H1 (cell line): ENCODE measurements at regions not wholly inside any gene's neighbourhood (a gene's known extent, or its start where the extent isn't known, plus 50 kb on each side); places are given as distances from the start of the nearest gene placed in this dataset.

Experiments used
- CTCF ChIA-PET: fragments of 300-600 bp; sonication (Branson Sonifier 250); formaldehyde crosslinking; loops from one replicate; lab custom pipeline; 2021; ENCODE audit not compliant: partially characterized antibody; lab: Charles Lee
- POLR2A ChIA-PET: fragments of 300-600 bp; sonication (Branson Sonifier 250); formaldehyde crosslinking; loops from one replicate; lab custom pipeline; 2021; ENCODE audit warnings: inconsistent platforms; ENCODE audit not compliant: partially characterized antibody; lab: Charles Lee
- DNase-seq, 2 experiments: peaks; one replicate each; pipeline versions ENCODE4 v3.0.0 to v3.0.0-alpha.2; 2010 to 2022; ENCODE audit warnings: low spot score in 2 of 2, low read depth in 1 of 2, mixed read lengths in 1 of 2
- FAIRE-seq: peaks from 2 replicates; lab custom pipeline; 2011; peaks lifted over from hg19 to GRCh38; lab: Jason Lieb, UNC
- H2AFZ ChIP-seq: 2 replicates; pipeline ENCODE4 v1.8.1; 2012; ENCODE audit warnings: low read length, inconsistent platforms
- H2AK5ac ChIP-seq: 2 replicates; pipeline ENCODE4 v1.6.1; 2013; ENCODE audit warnings: low read depth, low read length
- H2BK120ac ChIP-seq: replicated peaks from 2 replicates; pipeline ENCODE3; 2013; ENCODE audit warnings: low read depth, low read length, inconsistent platforms
- H2BK12ac ChIP-seq: 2 replicates; pipeline ENCODE4 v1.6.1; 2013; ENCODE audit warnings: low read depth, low read length
- H2BK15ac ChIP-seq: 2 replicates; pipeline ENCODE4 v1.6.1; 2013; ENCODE audit warnings: low read length
- H2BK20ac ChIP-seq: 2 replicates; pipeline ENCODE4 v1.6.1; 2013; ENCODE audit warnings: low read length
- H2BK5ac ChIP-seq: 2 replicates; pipeline ENCODE4 v1.6.1; 2013; ENCODE audit warnings: low read depth, low read length
- H3K14ac ChIP-seq: 2 replicates; pipeline ENCODE4 v1.6.1; 2013; ENCODE audit warnings: inconsistent platforms; ENCODE audit not compliant: insufficient read length
- H3K18ac ChIP-seq: 2 replicates; pipeline ENCODE4 v1.6.1; 2013; ENCODE audit warnings: low read length; ENCODE audit errors: extremely low read depth
- H3K23ac ChIP-seq: 2 replicates; pipeline ENCODE4 v1.6.1; 2013; ENCODE audit warnings: inconsistent platforms; ENCODE audit not compliant: insufficient read length
- H3K23me2 ChIP-seq: 2 replicates; pipeline ENCODE4 v1.6.1; 2013; ENCODE audit warnings: low read depth, low read length
- H3K27ac ChIP-seq: 2 replicates; pipeline ENCODE4 v1.6.1; 2011; ENCODE audit warnings: low read depth, low read length, inconsistent platforms
- H3K27me3 ChIP-seq, 4 experiments: replicated peaks in 1 of 4; 1 replicate in 1 of 4; 2 replicates in 3 of 4; pipeline versions ENCODE4 v1.6.1 to v1.8.1; 2011 to 2013; ENCODE audit warnings: low read length in 3 of 4, mild to moderate bottlenecking in 3 of 4, inconsistent platforms in 2 of 4, mixed read lengths in 2 of 4, moderate library complexity in 1 of 4; ENCODE audit not compliant: control insufficient read depth in 3 of 4, insufficient read depth in 3 of 4; ENCODE audit errors: extremely low read depth in 1 of 4
- H3K36me3 ChIP-seq, 4 experiments: 2 replicates each; pipeline versions ENCODE4 v1.6.1 to v1.8.1; 2011 to 2013; ENCODE audit warnings: mild to moderate bottlenecking in 4 of 4, low read length in 3 of 4, moderate library complexity in 2 of 4, control low read depth in 1 of 4, inconsistent platforms in 1 of 4; ENCODE audit not compliant: insufficient read depth in 4 of 4, control insufficient read depth in 2 of 4
- H3K4ac ChIP-seq: replicated peaks from 2 replicates; pipeline ENCODE3; 2013; ENCODE audit warnings: low read length, low read depth, mixed read lengths, inconsistent platforms; ENCODE audit not compliant: insufficient read length
- H3K4me1 ChIP-seq, 4 experiments: replicated peaks in 1 of 4; 1 replicate in 1 of 4; 2 replicates in 3 of 4; pipeline versions ENCODE4 v1.6.1 to v1.8.1; 2011 to 2013; ENCODE audit warnings: low read length in 3 of 4, inconsistent platforms in 2 of 4, mixed read lengths in 1 of 4; ENCODE audit not compliant: insufficient read depth in 4 of 4, control insufficient read depth in 3 of 4
- H3K4me2 ChIP-seq, 2 experiments: 2 replicates each; pipeline versions ENCODE4 v1.6.1 to v1.8.1; 2011 to 2013; ENCODE audit warnings: low read depth in 2 of 2, low read length in 2 of 2, control low read depth in 1 of 2, inconsistent platforms in 1 of 2, mild to moderate bottlenecking in 1 of 2; ENCODE audit not compliant: insufficient read depth in 1 of 2
- H3K4me3 ChIP-seq, 4 experiments: fragments of 200-600, 300-600 bp in 1 of 4; sonication (generic), shearing (Covaris generic), sonication (Bioruptor Twin) in 1 of 4; 2 replicates each; pipeline versions ENCODE4 v1.5.1 to v1.8.1; 2011 to 2016; ENCODE audit warnings: low read length in 4 of 4, low read depth in 3 of 4, control low read depth in 2 of 4, inconsistent platforms in 2 of 4, mild to moderate bottlenecking in 2 of 4, mixed read lengths in 1 of 4, moderate library complexity in 1 of 4; ENCODE audit not compliant: insufficient read depth in 2 of 4; ENCODE audit errors: extremely low read depth in 1 of 4
- H3K56ac ChIP-seq: replicated peaks from 2 replicates; pipeline ENCODE3; 2013; ENCODE audit warnings: low read depth, mild to moderate bottlenecking, mixed read lengths, low read length, inconsistent platforms; ENCODE audit not compliant: insufficient read length
- H3K79me1 ChIP-seq: 2 replicates; pipeline ENCODE4 v1.6.1; 2013; ENCODE audit warnings: low read depth, low read length, control low read depth
- H3K79me2 ChIP-seq, 2 experiments: 2 replicates each; pipeline versions ENCODE4 v1.6.1 to v1.8.1; 2012 to 2013; ENCODE audit warnings: low read length in 2 of 2, mild to moderate bottlenecking in 2 of 2, inconsistent platforms in 1 of 2; ENCODE audit not compliant: insufficient read depth in 2 of 2, control insufficient read depth in 1 of 2
- H3K9ac ChIP-seq, 4 experiments: replicated peaks in 1 of 4; 1 replicate in 1 of 4; 2 replicates in 3 of 4; pipeline versions ENCODE4 v1.6.1 to v1.8.1; 2011 to 2013; ENCODE audit warnings: low read depth in 3 of 4, low read length in 3 of 4, control low read depth in 2 of 4, mild to moderate bottlenecking in 2 of 4, moderate library complexity in 2 of 4, inconsistent platforms in 1 of 4; ENCODE audit errors: extremely low read depth in 1 of 4
- H3K9me3 ChIP-seq, 2 experiments: 2 replicates each; pipeline versions ENCODE4 v1.6.1 to v1.8.1; 2012 to 2013; ENCODE audit warnings: mild to moderate bottlenecking in 2 of 2, moderate library complexity in 2 of 2, control low read depth in 1 of 2, inconsistent platforms in 1 of 2, low read depth in 1 of 2, low read length in 1 of 2, mixed read lengths in 1 of 2; ENCODE audit not compliant: insufficient read depth in 2 of 2
- H4K20me1 ChIP-seq, 2 experiments: replicated peaks in 1 of 2; 2 replicates each; pipeline versions ENCODE3 to v1.8.1; 2011 to 2013; ENCODE audit warnings: inconsistent platforms in 2 of 2, low read length in 2 of 2, mild to moderate bottlenecking in 1 of 2; ENCODE audit not compliant: insufficient read depth in 2 of 2, control insufficient read depth in 1 of 2
- H4K5ac ChIP-seq: 2 replicates; pipeline ENCODE4 v1.6.1; 2013; ENCODE audit warnings: low read length, low read depth, mixed read lengths, inconsistent platforms; ENCODE audit not compliant: insufficient read length
- H4K8ac ChIP-seq: 2 replicates; pipeline ENCODE4 v1.8.0; 2013; ENCODE audit warnings: mild to moderate bottlenecking, moderate library complexity, low read length, inconsistent platforms; ENCODE audit not compliant: insufficient read depth; ENCODE audit errors: extremely low read depth
- H4K91ac ChIP-seq: replicated peaks from 2 replicates; pipeline ENCODE3; 2013; ENCODE audit warnings: low read length, mixed read lengths, inconsistent platforms; ENCODE audit not compliant: insufficient read length
- CEBPB ChIP-seq: IDR thresholded peaks from 2 replicates; pipeline ENCODE4 v1.6.1; 2012; ENCODE audit warnings: low read depth, low read length
- WGBS, 2 experiments: shearing (Covaris generic) in 1 of 2; methylation state at CpG; one replicate each; pipeline versions ENCODE4 v1.1.6 to v1.1.7; 2013 to 2015; ENCODE audit warnings: low lambda C conversion rate in 2 of 2, mixed read lengths in 2 of 2, inconsistent platforms in 1 of 2, low coverage in 1 of 2, missing lambda C conversion rate in 1 of 2; ENCODE audit not compliant: insufficient replicate concordance in 2 of 2, insufficient coverage in 1 of 2, insufficient read length in 1 of 2; ENCODE audit errors: extremely low coverage in 1 of 2, missing lambda C conversion rate in 1 of 2; 5-methylcytosine and 5-hydroxymethylcytosine counted together
- TF ChIP-seq, protein P1 (sequence below): IDR thresholded peaks from 2 replicates; pipeline ENCODE4 v1.6.1; 2012; ENCODE audit warnings: inconsistent platforms

DNA sequence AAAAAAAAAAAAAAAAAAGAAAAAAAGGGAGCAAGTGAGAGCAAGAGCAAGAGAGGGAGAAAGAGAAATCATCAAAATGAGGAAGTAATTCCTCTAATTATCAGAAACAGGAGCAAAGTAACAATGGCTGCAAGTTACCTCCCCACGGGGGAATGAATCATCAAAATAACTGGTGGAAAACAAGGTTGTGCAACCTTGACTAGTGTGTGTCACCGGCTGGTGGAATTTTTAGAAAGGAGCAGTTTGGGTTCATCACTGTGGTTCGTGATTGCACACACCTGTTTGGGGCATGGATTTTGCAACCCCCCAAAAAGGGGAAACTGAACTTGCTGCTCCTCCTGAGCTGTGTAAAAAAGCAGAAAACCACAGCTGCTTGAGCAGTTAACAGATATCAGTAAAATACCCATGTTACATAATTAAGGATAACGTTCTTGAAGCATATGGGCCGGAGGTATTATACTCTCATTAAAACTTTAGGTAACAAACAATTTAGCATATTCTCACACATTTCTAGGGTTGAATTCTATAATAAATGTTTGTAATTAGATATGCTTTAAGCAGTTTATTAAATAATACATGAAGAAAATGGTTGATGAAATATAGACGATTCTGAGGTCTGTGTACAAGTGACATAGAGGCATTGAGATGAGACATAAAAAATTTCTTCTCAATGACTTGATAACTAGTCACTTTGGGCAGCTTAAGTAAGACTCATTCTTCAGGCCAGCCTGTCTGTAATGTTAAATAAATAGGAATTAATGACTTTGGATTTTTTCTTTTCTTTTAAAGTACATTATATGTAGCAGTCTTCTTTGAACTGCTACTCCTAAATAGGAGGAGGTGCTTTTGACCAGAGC, 184.2 kb upstream of the ZEB2 start:
- Histone ChIP-seq H3K56ac (no peak overlapping the region), H3K23ac (no peak overlapping the region), H3K36me3 (no peaks in the 10 kb centered on the region), H3K4me1 (no peaks in the 10 kb centered on the region), H3K79me2 (no peaks in the 10 kb centered on the region), H3K27ac (no peak overlapping the region), H4K5ac (no peak overlapping the region), H3K23me2 (no peaks in the 10 kb centered on the region), H3K4ac (no peak overlapping the region), H4K8ac (no peak overlapping the region), H4K20me1 (no peaks in the 10 kb centered on the region), H2BK120ac (no peak overlapping the region), H3K9ac (no peak overlapping the region), H3K18ac (no peak overlapping the region), H3K9me3 (no peaks in the 10 kb centered on the region), H3K4me3 (no peak overlapping the region), H3K79me1 (no peaks in the 10 kb centered on the region), H4K91ac (no peak overlapping the region), H3K27me3 (no peaks in the 10 kb centered on the region), H2AFZ (no peak overlapping the region), H3K14ac (no peak overlapping the region), H3K4me2 (no peak overlapping the region), H2BK5ac (no peak overlapping the region), H2AK5ac (no peak overlapping the region), H2BK20ac (no peak overlapping the region), H2BK15ac (no peak overlapping the region), H2BK12ac (no peak overlapping the region)
- peak; percentile 67 for TF ChIP-seq CEBPB
- TF ChIP-seq, protein P1, sequence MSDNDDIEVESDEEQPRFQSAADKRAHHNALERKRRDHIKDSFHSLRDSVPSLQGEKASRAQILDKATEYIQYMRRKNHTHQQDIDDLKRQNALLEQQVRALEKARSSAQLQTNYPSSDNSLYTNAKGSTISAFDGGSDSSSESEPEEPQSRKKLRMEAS, result no peak
- WGBS, 2 experiments, result 91% methylated on average over 6 of the region's 6 CpGs; no CpG with 5 or more reads in 1 of the 2 experiments
- no peak for DNase-seq
- CTCF ChIA-PET, result no interaction called here
- FAIRE-seq, result no peak
- POLR2A ChIA-PET, result no interaction called here
